ENCODE measurements at regions not wholly inside any gene's neighbourhood (a gene's known extent, or its start where the extent isn't known, plus 50 kb on each side); places are given as distances from the start of the nearest gene placed in this dataset.

DNA sequence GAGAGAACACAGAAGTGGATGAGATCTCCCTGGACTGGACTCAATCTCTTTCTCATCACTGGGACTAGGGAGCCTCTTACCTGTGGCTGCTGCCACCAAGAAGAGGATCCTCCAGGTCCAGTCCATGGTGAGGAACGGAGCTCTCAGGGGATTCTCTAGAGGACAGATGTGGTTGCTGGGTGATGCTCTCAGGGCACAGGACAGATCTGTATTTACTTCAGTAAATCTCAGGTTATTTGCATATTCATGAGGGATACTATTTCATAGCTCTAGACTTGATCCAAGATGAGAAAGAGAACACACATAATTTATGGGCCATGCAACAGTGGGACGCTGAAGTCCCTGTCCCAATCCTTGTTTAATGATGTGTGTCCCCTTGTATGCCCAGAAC lies 460.5 kb downstream of the TMEM121 start:
- Histone ChIP-seq H4K91ac (replicated peaks; ENCODE audit: insufficient read length, low read length) (no peak overlapping the region), H3K9me3 (ENCODE audit: insufficient read depth in 2 of 2, low read depth in 1 of 2, low read length in 1 of 2) (peaks cover 40 to 77% of the 10 kb centered on the region in 2 experiments; a peak in 3 of 4 replicates), H3K23me2 (ENCODE audit: low read depth, low read length) (no peaks in the 10 kb centered on the region), H4K8ac (ENCODE audit: extremely low read depth, insufficient read depth, low read length) (no peak overlapping the region), H3K4me3 (ENCODE audit: extremely low read depth in 1 of 4, insufficient read depth in 2 of 4, low read depth in 3 of 4, low read length in 4 of 4) (no peak overlapping the region), H2BK12ac (ENCODE audit: low read depth, low read length) (no peak overlapping the region), H2BK20ac (ENCODE audit: low read length) (no peak overlapping the region), H2BK120ac (replicated peaks; ENCODE audit: low read depth, low read length) (no peak overlapping the region), H3K4me1 (replicated peaks in 1 of 4; ENCODE audit: control insufficient read depth in 3 of 4, insufficient read depth in 4 of 4, low read length in 3 of 4) (no peaks in the 10 kb centered on the region), H3K79me2 (ENCODE audit: control insufficient read depth in 1 of 2, insufficient read depth in 2 of 2, low read length in 2 of 2) (no peaks in the 10 kb centered on the region), H3K79me1 (ENCODE audit: low read depth, low read length) (no peaks in the 10 kb centered on the region), H2BK5ac (ENCODE audit: low read depth, low read length) (no peak overlapping the region), H2AK5ac (ENCODE audit: low read depth, low read length) (no peak overlapping the region), H3K36me3 (ENCODE audit: control insufficient read depth in 2 of 4, insufficient read depth in 4 of 4, low read length in 3 of 4) (peaks cover 0 to 2% (median 0%) of the 10 kb centered on the region in 4 experiments; a peak in 1 of 8 replicates), H4K20me1 (replicated peaks in 1 of 2; ENCODE audit: control insufficient read depth in 1 of 2, insufficient read depth in 2 of 2, low read length in 2 of 2) (no peaks in the 10 kb centered on the region), H3K4me2 (ENCODE audit: insufficient read depth in 1 of 2, low read depth in 2 of 2, low read length in 2 of 2) (no peak overlapping the region), H3K9ac (replicated peaks in 1 of 4; ENCODE audit: extremely low read depth in 1 of 4, low read depth in 3 of 4, low read length in 3 of 4) (no peak overlapping the region), H2AFZ (ENCODE audit: low read length) (no peak overlapping the region), H3K14ac (ENCODE audit: insufficient read length) (no peak overlapping the region), H2BK15ac (ENCODE audit: low read length) (no peak overlapping the region), H3K56ac (replicated peaks; ENCODE audit: insufficient read length, low read depth, low read length) (no peak overlapping the region), H3K18ac (ENCODE audit: extremely low read depth, low read length) (no peak overlapping the region), H3K23ac (ENCODE audit: insufficient read length) (no peak overlapping the region), H3K27ac (ENCODE audit: low read depth, low read length) (no peak overlapping the region), H4K5ac (ENCODE audit: insufficient read length, low read depth, low read length) (no peak overlapping the region), H3K27me3 (replicated peaks in 1 of 4; ENCODE audit: control insufficient read depth in 3 of 4, extremely low read depth in 1 of 4, insufficient read depth in 3 of 4, low read length in 3 of 4) (no peaks in the 10 kb centered on the region), H3K4ac (replicated peaks; ENCODE audit: insufficient read length, low read depth, low read length) (no peak overlapping the region)
- ChIA-PET CTCF (ENCODE audit: partially characterized antibody) (no interaction called here), POLR2A (ENCODE audit: partially characterized antibody) (no interaction called here)
- 60% methylated on average over 2 of the region's 2 CpGs; no CpG with 5 or more reads in 1 of the 2 experiments for WGBS, 2 experiments (ENCODE audit: extremely low coverage in 1 of 2, insufficient coverage in 1 of 2, insufficient read length in 1 of 2, insufficient replicate concordance in 2 of 2, low coverage in 1 of 2, low lambda C conversion rate in 2 of 2, missing lambda C conversion rate in 1 of 2)
- no peak for FAIRE-seq
- no peak for DNase-seq (ENCODE audit: low read depth in 1 of 2, low spot score in 2 of 2)
- TF ChIP-seq, protein P1, sequence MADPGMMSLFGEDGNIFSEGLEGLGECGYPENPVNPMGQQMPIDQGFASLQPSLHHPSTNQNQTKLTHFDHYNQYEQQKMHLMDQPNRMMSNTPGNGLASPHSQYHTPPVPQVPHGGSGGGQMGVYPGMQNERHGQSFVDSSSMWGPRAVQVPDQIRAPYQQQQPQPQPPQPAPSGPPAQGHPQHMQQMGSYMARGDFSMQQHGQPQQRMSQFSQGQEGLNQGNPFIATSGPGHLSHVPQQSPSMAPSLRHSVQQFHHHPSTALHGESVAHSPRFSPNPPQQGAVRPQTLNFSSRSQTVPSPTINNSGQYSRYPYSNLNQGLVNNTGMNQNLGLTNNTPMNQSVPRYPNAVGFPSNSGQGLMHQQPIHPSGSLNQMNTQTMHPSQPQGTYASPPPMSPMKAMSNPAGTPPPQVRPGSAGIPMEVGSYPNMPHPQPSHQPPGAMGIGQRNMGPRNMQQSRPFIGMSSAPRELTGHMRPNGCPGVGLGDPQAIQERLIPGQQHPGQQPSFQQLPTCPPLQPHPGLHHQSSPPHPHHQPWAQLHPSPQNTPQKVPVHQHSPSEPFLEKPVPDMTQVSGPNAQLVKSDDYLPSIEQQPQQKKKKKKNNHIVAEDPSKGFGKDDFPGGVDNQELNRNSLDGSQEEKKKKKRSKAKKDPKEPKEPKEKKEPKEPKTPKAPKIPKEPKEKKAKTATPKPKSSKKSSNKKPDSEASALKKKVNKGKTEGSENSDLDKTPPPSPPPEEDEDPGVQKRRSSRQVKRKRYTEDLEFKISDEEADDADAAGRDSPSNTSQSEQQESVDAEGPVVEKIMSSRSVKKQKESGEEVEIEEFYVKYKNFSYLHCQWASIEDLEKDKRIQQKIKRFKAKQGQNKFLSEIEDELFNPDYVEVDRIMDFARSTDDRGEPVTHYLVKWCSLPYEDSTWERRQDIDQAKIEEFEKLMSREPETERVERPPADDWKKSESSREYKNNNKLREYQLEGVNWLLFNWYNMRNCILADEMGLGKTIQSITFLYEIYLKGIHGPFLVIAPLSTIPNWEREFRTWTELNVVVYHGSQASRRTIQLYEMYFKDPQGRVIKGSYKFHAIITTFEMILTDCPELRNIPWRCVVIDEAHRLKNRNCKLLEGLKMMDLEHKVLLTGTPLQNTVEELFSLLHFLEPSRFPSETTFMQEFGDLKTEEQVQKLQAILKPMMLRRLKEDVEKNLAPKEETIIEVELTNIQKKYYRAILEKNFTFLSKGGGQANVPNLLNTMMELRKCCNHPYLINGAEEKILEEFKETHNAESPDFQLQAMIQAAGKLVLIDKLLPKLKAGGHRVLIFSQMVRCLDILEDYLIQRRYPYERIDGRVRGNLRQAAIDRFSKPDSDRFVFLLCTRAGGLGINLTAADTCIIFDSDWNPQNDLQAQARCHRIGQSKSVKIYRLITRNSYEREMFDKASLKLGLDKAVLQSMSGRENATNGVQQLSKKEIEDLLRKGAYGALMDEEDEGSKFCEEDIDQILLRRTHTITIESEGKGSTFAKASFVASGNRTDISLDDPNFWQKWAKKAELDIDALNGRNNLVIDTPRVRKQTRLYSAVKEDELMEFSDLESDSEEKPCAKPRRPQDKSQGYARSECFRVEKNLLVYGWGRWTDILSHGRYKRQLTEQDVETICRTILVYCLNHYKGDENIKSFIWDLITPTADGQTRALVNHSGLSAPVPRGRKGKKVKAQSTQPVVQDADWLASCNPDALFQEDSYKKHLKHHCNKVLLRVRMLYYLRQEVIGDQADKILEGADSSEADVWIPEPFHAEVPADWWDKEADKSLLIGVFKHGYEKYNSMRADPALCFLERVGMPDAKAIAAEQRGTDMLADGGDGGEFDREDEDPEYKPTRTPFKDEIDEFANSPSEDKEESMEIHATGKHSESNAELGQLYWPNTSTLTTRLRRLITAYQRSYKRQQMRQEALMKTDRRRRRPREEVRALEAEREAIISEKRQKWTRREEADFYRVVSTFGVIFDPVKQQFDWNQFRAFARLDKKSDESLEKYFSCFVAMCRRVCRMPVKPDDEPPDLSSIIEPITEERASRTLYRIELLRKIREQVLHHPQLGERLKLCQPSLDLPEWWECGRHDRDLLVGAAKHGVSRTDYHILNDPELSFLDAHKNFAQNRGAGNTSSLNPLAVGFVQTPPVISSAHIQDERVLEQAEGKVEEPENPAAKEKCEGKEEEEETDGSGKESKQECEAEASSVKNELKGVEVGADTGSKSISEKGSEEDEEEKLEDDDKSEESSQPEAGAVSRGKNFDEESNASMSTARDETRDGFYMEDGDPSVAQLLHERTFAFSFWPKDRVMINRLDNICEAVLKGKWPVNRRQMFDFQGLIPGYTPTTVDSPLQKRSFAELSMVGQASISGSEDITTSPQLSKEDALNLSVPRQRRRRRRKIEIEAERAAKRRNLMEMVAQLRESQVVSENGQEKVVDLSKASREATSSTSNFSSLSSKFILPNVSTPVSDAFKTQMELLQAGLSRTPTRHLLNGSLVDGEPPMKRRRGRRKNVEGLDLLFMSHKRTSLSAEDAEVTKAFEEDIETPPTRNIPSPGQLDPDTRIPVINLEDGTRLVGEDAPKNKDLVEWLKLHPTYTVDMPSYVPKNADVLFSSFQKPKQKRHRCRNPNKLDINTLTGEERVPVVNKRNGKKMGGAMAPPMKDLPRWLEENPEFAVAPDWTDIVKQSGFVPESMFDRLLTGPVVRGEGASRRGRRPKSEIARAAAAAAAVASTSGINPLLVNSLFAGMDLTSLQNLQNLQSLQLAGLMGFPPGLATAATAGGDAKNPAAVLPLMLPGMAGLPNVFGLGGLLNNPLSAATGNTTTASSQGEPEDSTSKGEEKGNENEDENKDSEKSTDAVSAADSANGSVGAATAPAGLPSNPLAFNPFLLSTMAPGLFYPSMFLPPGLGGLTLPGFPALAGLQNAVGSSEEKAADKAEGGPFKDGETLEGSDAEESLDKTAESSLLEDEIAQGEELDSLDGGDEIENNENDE (IDR thresholded peaks at IDR 0.05; ENCODE audit: insufficient replicate concordance, low read length), result no peak

All from H1 (cell line).